DOHH2 (cell line): ENCODE measurements at regions not wholly inside any gene's neighbourhood (a gene's known extent, or its start where the extent isn't known, plus 50 kb on each side); places are given as distances from the start of the nearest gene placed in this dataset.
A peak's percentile ranks its signal among the peaks of the same experiment; 100 is the strongest.

Experiments
- H3F3A ChIP-seq: fragments of 200-600 bp; sonication (generic), shearing (Covaris generic); 2 replicates; pipeline ENCODE4 v1.6.0; 2016; ENCODE audit warnings: antibody characterized with exemption, mild to moderate bottlenecking; ENCODE audit not compliant: control insufficient read depth, insufficient read depth
- H3K27ac ChIP-seq: fragments of 200-600 bp; sonication (generic); 2 replicates; pipeline ENCODE4 v1.5.1; 2014; ENCODE audit warnings: low read depth, mild to moderate bottlenecking, low read length, moderate library complexity
- H3K27me3 ChIP-seq: fragments of 200-600 bp; sonication (generic); 2 replicates; pipeline ENCODE4 v1.6.1; 2014; ENCODE audit warnings: mild to moderate bottlenecking, low read length, mixed read lengths; ENCODE audit not compliant: control insufficient read depth
- H3K36me3 ChIP-seq: fragments of 200-600 bp; sonication (generic); 2 replicates; pipeline ENCODE4 v1.6.1; 2014; ENCODE audit warnings: mild to moderate bottlenecking, low read length, moderate library complexity, mixed read lengths; ENCODE audit not compliant: control insufficient read depth
- H3K4me1 ChIP-seq: fragments of 200-600 bp; sonication (generic); 2 replicates; pipeline ENCODE4 v1.6.1; 2014; ENCODE audit warnings: mild to moderate bottlenecking, low read length, mixed read lengths; ENCODE audit not compliant: control insufficient read depth
- H3K4me2 ChIP-seq: fragments of 200-600 bp; sonication (generic); 2 replicates; pipeline ENCODE4 v1.6.0; 2014; ENCODE audit warnings: mild to moderate bottlenecking, low read length, moderate library complexity
- H3K4me3 ChIP-seq: fragments of 200-600 bp; sonication (generic); 2 replicates; pipeline ENCODE4 v1.5.1; 2014; ENCODE audit warnings: mild to moderate bottlenecking, low read length, mixed read lengths
- H3K79me2 ChIP-seq: fragments of 200-600 bp; sonication (generic); 2 replicates; pipeline ENCODE4 v1.6.1; 2014; ENCODE audit warnings: mild to moderate bottlenecking, low read length, mixed read lengths; ENCODE audit not compliant: control insufficient read depth
- H3K9me2 ChIP-seq: fragments of 200-600 bp; sonication (generic); replicated peaks from 2 replicates; pipeline ENCODE4 v1.6.1; 2014; ENCODE audit warnings: mild to moderate bottlenecking, low read length, mixed read lengths; ENCODE audit not compliant: control insufficient read depth
- H3K9me3 ChIP-seq: fragments of 200-600 bp; sonication (generic); 2 replicates; pipeline ENCODE4 v1.6.1; 2014; ENCODE audit warnings: antibody characterized with exemption, low read length, mixed read lengths; ENCODE audit not compliant: control insufficient read depth, insufficient read depth
- H4K20me1 ChIP-seq: fragments of 200-600 bp; sonication (generic); 2 replicates; pipeline ENCODE4 v1.6.0; 2014; ENCODE audit warnings: low read depth, mild to moderate bottlenecking, antibody characterized with exemption, low read length, moderate library complexity; ENCODE audit not compliant: control insufficient read depth, insufficient read depth
- EZH2phosphoT487 ChIP-seq: fragments of 200-600 bp; sonication (generic); IDR thresholded peaks from 2 replicates; pipeline ENCODE4 v1.6.1; 2017; ENCODE audit warnings: borderline replicate concordance, mild to moderate bottlenecking, antibody characterized with exemption, low read length, moderate library complexity, mixed read lengths
- TF ChIP-seq, protein P1 (sequence below): fragments of 200-600 bp; sonication (generic); IDR thresholded peaks from one replicate; pipeline ENCODE4 v1.5.1; 2014; ENCODE audit warnings: antibody characterized with exemption, mild to moderate bottlenecking, low read depth, low read length; ENCODE audit not compliant: poor library complexity, severe bottlenecking

DNA sequence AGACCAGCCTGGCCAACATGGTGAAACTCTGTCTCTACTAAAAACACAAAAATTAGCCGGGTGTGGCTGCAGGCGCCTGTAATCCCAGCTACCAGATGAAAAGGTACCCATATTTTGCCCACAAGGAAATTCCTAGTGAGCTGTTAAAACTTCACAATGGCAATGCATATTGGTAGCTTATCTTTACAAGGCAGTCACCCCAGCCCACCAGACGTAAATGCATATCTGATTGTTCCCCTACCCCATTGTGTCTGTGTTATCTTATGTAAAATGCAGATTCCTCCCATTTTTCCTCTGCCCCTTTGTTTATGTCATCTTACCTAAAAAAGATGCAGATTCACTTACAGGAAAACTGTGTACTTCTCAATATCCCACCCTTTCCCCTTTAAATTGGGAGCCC, 103.1 kb upstream of the SLC2A1 start:
- Histone ChIP-seq H3K4me1 (peaks cover 13% of the 10 kb centered on the region), H3F3A (no peaks in the 10 kb centered on the region), H3K9me3 (no peaks in the 10 kb centered on the region), H3K27ac (no peak overlapping the region), H3K4me3 (no peak overlapping the region), H3K9me2 (no peaks in the 10 kb centered on the region), H3K79me2 (no peaks in the 10 kb centered on the region), H3K36me3 (no peaks in the 10 kb centered on the region), H3K27me3 (no peaks in the 10 kb centered on the region), H3K4me2 (no peak overlapping the region), H4K20me1 (no peaks in the 10 kb centered on the region)
- TF ChIP-seq, protein P1, sequence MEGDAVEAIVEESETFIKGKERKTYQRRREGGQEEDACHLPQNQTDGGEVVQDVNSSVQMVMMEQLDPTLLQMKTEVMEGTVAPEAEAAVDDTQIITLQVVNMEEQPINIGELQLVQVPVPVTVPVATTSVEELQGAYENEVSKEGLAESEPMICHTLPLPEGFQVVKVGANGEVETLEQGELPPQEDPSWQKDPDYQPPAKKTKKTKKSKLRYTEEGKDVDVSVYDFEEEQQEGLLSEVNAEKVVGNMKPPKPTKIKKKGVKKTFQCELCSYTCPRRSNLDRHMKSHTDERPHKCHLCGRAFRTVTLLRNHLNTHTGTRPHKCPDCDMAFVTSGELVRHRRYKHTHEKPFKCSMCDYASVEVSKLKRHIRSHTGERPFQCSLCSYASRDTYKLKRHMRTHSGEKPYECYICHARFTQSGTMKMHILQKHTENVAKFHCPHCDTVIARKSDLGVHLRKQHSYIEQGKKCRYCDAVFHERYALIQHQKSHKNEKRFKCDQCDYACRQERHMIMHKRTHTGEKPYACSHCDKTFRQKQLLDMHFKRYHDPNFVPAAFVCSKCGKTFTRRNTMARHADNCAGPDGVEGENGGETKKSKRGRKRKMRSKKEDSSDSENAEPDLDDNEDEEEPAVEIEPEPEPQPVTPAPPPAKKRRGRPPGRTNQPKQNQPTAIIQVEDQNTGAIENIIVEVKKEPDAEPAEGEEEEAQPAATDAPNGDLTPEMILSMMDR, result no peak
- no peak for TF ChIP-seq EZH2phosphoT487

DNA sequence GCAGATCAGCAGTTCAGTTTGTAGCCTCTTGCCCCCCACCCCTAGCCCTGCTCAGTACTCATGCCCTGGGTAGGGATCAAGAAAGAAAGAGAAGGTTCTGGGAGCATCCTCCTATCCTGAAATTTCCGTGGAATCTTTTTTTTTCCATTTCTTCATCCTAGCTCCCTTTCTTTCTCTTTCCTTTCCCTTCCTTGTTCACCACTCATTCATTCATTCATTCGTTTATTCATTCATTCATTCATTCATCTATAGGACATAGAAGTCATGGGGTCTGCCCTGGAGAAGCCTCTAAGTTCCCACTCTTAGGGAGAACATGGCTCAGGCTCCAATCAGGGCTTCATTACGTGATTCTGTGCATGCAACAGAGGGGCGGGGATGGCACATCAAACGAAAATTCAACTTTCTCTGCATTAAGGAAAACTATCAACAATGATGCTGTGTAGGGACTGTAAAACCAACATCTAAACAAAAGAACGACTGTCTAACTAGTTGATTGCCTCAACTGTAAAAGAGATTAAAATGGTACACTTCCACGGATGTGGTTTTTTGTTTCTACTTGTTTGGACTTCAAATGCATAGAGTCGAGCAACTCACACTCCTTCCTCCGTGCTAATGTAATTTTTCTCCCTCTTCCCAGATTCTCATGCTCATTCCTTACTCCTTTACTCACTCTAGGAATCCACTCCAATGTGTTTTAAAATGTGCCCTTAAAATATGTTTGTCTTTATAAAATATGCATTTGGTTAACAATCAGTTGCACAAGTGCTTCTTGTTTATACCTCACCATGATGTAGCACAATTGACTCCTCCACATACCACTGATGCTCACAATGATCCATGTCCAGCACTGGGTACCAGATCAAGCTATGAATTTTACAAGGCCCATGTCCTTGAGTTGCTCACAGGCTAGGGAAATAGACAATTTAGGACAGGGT, 101.2 kb upstream of the SLC2A1 start:
- H4K20me1 ChIP-seq, result no peaks in the 10 kb centered on the region
- H3K79me2 ChIP-seq, result no peaks in the 10 kb centered on the region
- H3K9me2 ChIP-seq, result no peaks in the 10 kb centered on the region
- TF ChIP-seq EZH2phosphoT487, result no peak
- TF ChIP-seq, protein P1, result no peak
- H3K36me3 ChIP-seq, result no peaks in the 10 kb centered on the region
- H3K4me3 ChIP-seq, result no peak overlapping the region
- H3K27ac ChIP-seq, result no peak overlapping the region
- H3K27me3 ChIP-seq, result no peaks in the 10 kb centered on the region
- H3F3A ChIP-seq, result no peaks in the 10 kb centered on the region
- no peak overlapping the region for H3K4me2 ChIP-seq
- H3K4me1 ChIP-seq, result peaks cover 13% of the 10 kb centered on the region
- no peaks in the 10 kb centered on the region for H3K9me3 ChIP-seq

DNA sequence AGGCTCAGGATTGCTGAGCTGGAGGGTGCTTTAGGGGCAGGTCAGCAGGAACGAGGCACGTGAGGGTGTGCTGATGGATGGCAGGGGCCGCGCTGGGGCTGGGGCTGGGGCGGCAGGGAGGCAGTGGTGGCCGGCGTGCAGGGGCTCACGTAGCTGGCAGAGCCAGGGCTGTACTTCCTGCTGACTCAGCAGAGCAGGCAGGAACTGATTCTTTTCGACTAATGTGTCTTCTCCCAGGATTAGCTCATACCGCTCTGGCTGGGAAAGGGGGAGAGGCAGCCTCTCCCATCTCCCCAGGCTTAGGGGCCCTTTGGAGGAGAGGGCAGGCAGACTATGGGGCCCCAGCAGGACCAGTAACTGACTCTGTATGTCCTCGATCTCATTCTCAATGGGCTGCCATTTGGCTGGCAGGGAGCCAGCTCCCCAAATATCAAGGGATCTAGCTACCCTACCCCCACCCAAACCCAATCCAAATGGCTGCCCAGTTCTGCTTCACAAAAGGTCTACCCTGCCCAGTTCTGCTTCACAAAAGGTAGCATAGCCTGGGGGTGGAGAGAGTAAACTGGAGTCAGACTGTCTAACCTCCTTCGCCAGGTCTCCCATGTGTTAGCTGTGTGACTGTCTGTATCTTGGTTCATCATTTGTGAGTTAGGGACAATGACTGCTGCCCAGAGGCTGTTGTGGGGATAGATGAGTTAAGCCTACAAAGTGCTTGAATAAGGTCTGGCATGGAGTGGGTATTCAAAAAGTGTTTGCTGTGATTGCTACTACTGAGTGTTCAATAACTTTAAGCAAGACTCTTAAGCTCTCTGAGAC, 100.1 kb upstream of the SLC2A1 start:
- Histone ChIP-seq H3K36me3 (no peaks in the 10 kb centered on the region), H3K79me2 (no peaks in the 10 kb centered on the region), H3K4me3 (0 out of 2 replicates have a peak overlapping the region, but pooled peaks have one; percentile 23), H3K27ac (no peak overlapping the region), H4K20me1 (no peaks in the 10 kb centered on the region), H3K9me2 (no peaks in the 10 kb centered on the region), H3K27me3 (no peaks in the 10 kb centered on the region), H3K4me2 (peak overlapping the region; percentile 41), H3F3A (no peaks in the 10 kb centered on the region), H3K4me1 (peaks cover 13% of the 10 kb centered on the region), H3K9me3 (no peaks in the 10 kb centered on the region)
- TF ChIP-seq EZH2phosphoT487, result no peak
- TF ChIP-seq, protein P1, result no peak
